SK-N-SH (cell line): ENCODE measurements at regions not wholly inside any gene's neighbourhood (a gene's known extent, or its start where the extent isn't known, plus 50 kb on each side); places are given as distances from the start of the nearest gene placed in this dataset.

Experiments used
- CTCF ChIA-PET: fragments of 300-600, 350-600 bp; formaldehyde crosslinking; extraction: SDS; loops from one replicate; lab custom pipeline; 2021; lab: Yijun Ruan, JAX
- POLR2A ChIA-PET: fragments of 350-600 bp; sonication (Branson Sonifier 250); formaldehyde crosslinking; extraction: SDS; loops from one replicate; lab custom pipeline; 2020; ENCODE audit warnings: antibody characterized with exemption, inconsistent platforms; lab: Yijun Ruan, JAX
- DNase-seq: peaks from one replicate; pipeline ENCODE4 v3.0.0; 2012
- H2AFZ ChIP-seq: fragments of 200-600 bp; sonication (generic); 2 replicates; pipeline ENCODE4 v1.8.1; 2016; ENCODE audit warnings: antibody characterized with exemption, mild to moderate bottlenecking, low read depth
- H3F3A ChIP-seq: fragments of 200-600 bp; sonication (generic); replicated peaks from 2 replicates; pipeline ENCODE3; 2016; ENCODE audit warnings: antibody characterized with exemption, mild to moderate bottlenecking; ENCODE audit not compliant: insufficient read depth
- H3K27ac ChIP-seq, 2 experiments: fragments of 200-500 bp in 1 of 2; fragments of 200-600 bp in 1 of 2; sonication (Bioruptor generic) in 1 of 2; sonication (generic), shearing (Covaris generic) in 1 of 2; 2 replicates each; pipeline versions ENCODE4 v1.5.1 to v1.6.1; 2014 to 2016; ENCODE audit warnings: low read depth in 2 of 2, inconsistent platforms in 1 of 2, low read length in 1 of 2, mild to moderate bottlenecking in 1 of 2, mixed read lengths in 1 of 2
- H3K27me3 ChIP-seq: fragments of 200-600 bp; sonication (generic), shearing (Covaris generic); 2 replicates; pipeline ENCODE4 v1.6.1; 2016; ENCODE audit warnings: mixed run types; ENCODE audit not compliant: insufficient read depth
- H3K36me3 ChIP-seq, 2 experiments: fragments of 200-500 bp in 1 of 2; fragments of 200-600 bp in 1 of 2; sonication (Bioruptor generic) in 1 of 2; sonication (generic) in 1 of 2; replicated peaks in 1 of 2; 2 replicates each; pipeline versions ENCODE3 to v1.5.1; 2014 to 2016; ENCODE audit warnings: low read length in 1 of 2, mild to moderate bottlenecking in 1 of 2; ENCODE audit not compliant: insufficient read depth in 2 of 2, control insufficient read depth in 1 of 2
- H3K4me1 ChIP-seq, 2 experiments: fragments of 200-500 bp in 1 of 2; fragments of 200-600 bp in 1 of 2; sonication (Bioruptor generic) in 1 of 2; sonication (generic), shearing (Covaris generic) in 1 of 2; 2 replicates each; pipeline versions ENCODE4 v1.5.1 to v1.6.1; 2014 to 2016; ENCODE audit warnings: low read depth in 1 of 2, low read length in 1 of 2, mixed run types in 1 of 2; ENCODE audit not compliant: insufficient read depth in 2 of 2, control insufficient read depth in 1 of 2
- H3K4me2 ChIP-seq: fragments of 200-600 bp; sonication (generic), shearing (Covaris generic); 2 replicates; pipeline ENCODE4 v1.6.1; 2017; ENCODE audit warnings: mixed run types
- H3K4me3 ChIP-seq, 2 experiments: fragments of 200-500 bp in 1 of 2; fragments of 200-600 bp in 1 of 2; sonication (Bioruptor generic) in 1 of 2; sonication (generic), shearing (Covaris generic) in 1 of 2; 2 replicates each; pipeline versions ENCODE4 v1.5.1 to v1.8.1; 2014 to 2016; ENCODE audit warnings: low read depth in 2 of 2, inconsistent platforms in 1 of 2, low read length in 1 of 2, mild to moderate bottlenecking in 1 of 2, mixed read lengths in 1 of 2, moderate library complexity in 1 of 2
- H3K79me2 ChIP-seq: fragments of 200-600 bp; sonication (generic); 2 replicates; pipeline ENCODE4 v1.8.1; 2017; ENCODE audit warnings: mild to moderate bottlenecking; ENCODE audit not compliant: insufficient read depth
- H3K9ac ChIP-seq: fragments of 200-600 bp; sonication (generic); 2 replicates; pipeline ENCODE4 v1.6.1; 2017; ENCODE audit warnings: mixed run types
- H3K9me2 ChIP-seq: fragments of 200-600 bp; sonication (generic); 2 replicates; pipeline ENCODE4 v1.6.1; 2017; ENCODE audit warnings: mixed run types
- H3K9me3 ChIP-seq: fragments of 200-600 bp; sonication (generic); 2 replicates; pipeline ENCODE4 v1.6.1; 2017; ENCODE audit warnings: mixed run types, mild to moderate bottlenecking, moderate library complexity
- H4K20me1 ChIP-seq: fragments of 200-600 bp; sonication (generic); 2 replicates; pipeline ENCODE4 v1.6.1; 2017; ENCODE audit warnings: mild to moderate bottlenecking, mixed run types; ENCODE audit not compliant: insufficient read depth
- ELF1 ChIP-seq: IDR thresholded peaks from 2 replicates; pipeline ENCODE4 v1.4.0; 2012
- EP300 ChIP-seq, 2 experiments: IDR thresholded peaks; 2 replicates each; pipeline versions ENCODE4 v1.4.0 to v1.6.1; 2012; ENCODE audit warnings: borderline replicate concordance in 1 of 2, low read depth in 1 of 2, low read length in 1 of 2
- FOSL2 ChIP-seq: IDR thresholded peaks from 2 replicates; pipeline ENCODE4 v1.4.0; 2012; ENCODE audit warnings: low read depth, mild to moderate bottlenecking, moderate library complexity, borderline replicate concordance
- FOXJ3 ChIP-seq: sonication (generic); formaldehyde crosslinking; IDR thresholded peaks from 2 replicates; pipeline ENCODE4 v1.5.1; 2020; ENCODE audit warnings: mild to moderate bottlenecking, missing genetic modification reagents
- FOXM1 ChIP-seq: IDR thresholded peaks from 2 replicates; pipeline ENCODE4 v1.4.0; 2012; ENCODE audit warnings: low read depth, mild to moderate bottlenecking
- GATA2 ChIP-seq: sonication (generic); formaldehyde crosslinking; IDR thresholded peaks from 2 replicates; pipeline ENCODE4 v1.5.0; 2020; ENCODE audit warnings: mild to moderate bottlenecking, missing genetic modification reagents
- JUND ChIP-seq: IDR thresholded peaks from 2 replicates; pipeline ENCODE4 v1.4.0; 2012
- MAX ChIP-seq: IDR thresholded peaks from 2 replicates; pipeline ENCODE4 v1.4.0; 2012; ENCODE audit warnings: low read depth
- MEF2A ChIP-seq: IDR thresholded peaks from 2 replicates; pipeline ENCODE4 v1.4.0; 2012; ENCODE audit warnings: low read depth, borderline replicate concordance
- PBX3 ChIP-seq: IDR thresholded peaks from 2 replicates; pipeline ENCODE4; 2012
- POLR2AphosphoS5 ChIP-seq: IDR thresholded peaks from 2 replicates; pipeline ENCODE4 v1.6.1; 2012; ENCODE audit warnings: low read depth, low read length
- RAD21 ChIP-seq: IDR thresholded peaks from 2 replicates; pipeline ENCODE4 v1.6.1; 2012; ENCODE audit warnings: mild to moderate bottlenecking, low read length
- RCOR1 ChIP-seq: fragments of 150-350 bp; IDR thresholded peaks from 2 replicates; pipeline ENCODE4 v1.6.1; 2017; ENCODE audit warnings: antibody characterized with exemption, low read length
- RFX5 ChIP-seq: IDR thresholded peaks from 2 replicates; pipeline ENCODE4 v1.6.1; 2012; ENCODE audit warnings: mild to moderate bottlenecking, improper control_type of control experiment, low read length
- SMC3 ChIP-seq: IDR thresholded peaks from 2 replicates; pipeline ENCODE4 v1.6.1; 2012; ENCODE audit warnings: low read depth, low read length, improper control_type of control experiment
- TAF1 ChIP-seq: IDR thresholded peaks from 2 replicates; pipeline ENCODE4 v1.6.1; 2012; ENCODE audit warnings: low read depth, mild to moderate bottlenecking, low read length, moderate library complexity, borderline replicate concordance
- TCF12 ChIP-seq: IDR thresholded peaks from 2 replicates; pipeline ENCODE4 v1.4.0; 2012
- WGBS: methylation state at CpG from one replicate; pipeline ENCODE4 v1.1.6; 2017; ENCODE audit warnings: low lambda C conversion rate; 5-methylcytosine and 5-hydroxymethylcytosine counted together
- TF ChIP-seq, protein P1 (sequence below): fragments of 150-350 bp; IDR thresholded peaks from 2 replicates; pipeline ENCODE4 v1.6.1; 2017; ENCODE audit warnings: antibody characterized with exemption, low read length, low read depth, borderline replicate concordance
- TF ChIP-seq, protein P2 (sequence below): IDR thresholded peaks from 2 replicates; pipeline ENCODE4 v1.6.1; 2012; ENCODE audit warnings: mild to moderate bottlenecking, low read depth, low read length, moderate library complexity
- TF ChIP-seq, protein P3 (sequence below): IDR thresholded peaks from 2 replicates; pipeline ENCODE4 v1.4.0; 2012; ENCODE audit warnings: low read depth, borderline replicate concordance
- TF ChIP-seq, protein P4 (sequence below): fragments of 150-350 bp; IDR thresholded peaks from 2 replicates; pipeline ENCODE4 v1.6.1; 2016; ENCODE audit warnings: mild to moderate bottlenecking, low read depth, low read length

GRCh38 chr2:228828397-228828796 lies 442.7 kb downstream of the PID1 start:
- Histone ChIP-seq H3K4me2 (no peak overlapping the region), H2AFZ (no peak overlapping the region), H3K27me3 (no peaks in the 10 kb centered on the region), H3K4me3 (no peak overlapping the region), H3K79me2 (no peaks in the 10 kb centered on the region), H3K9me3 (no peaks in the 10 kb centered on the region), H3K36me3 (no peaks in the 10 kb centered on the region), H3K9me2 (no peaks in the 10 kb centered on the region), H4K20me1 (no peaks in the 10 kb centered on the region)
- CTCF ChIA-PET, result no interaction called here
- DNase-seq, result no peak
- no peak for TF ChIP-seq RAD21
- TF ChIP-seq FOXJ3 (CRISPR knock-in tag), result no peak
- TF ChIP-seq GATA2 (CRISPR knock-in tag), result no peak
- no peak for TF ChIP-seq FOSL2
- TF ChIP-seq MEF2A, result no peak
- TF ChIP-seq MAX, result no peak
- no peak for TF ChIP-seq RCOR1
- TF ChIP-seq TAF1, result no peak
- no peak for TF ChIP-seq JUND
- TF ChIP-seq EP300 (IDR thresholded peaks at IDR 0.05; ENCODE audit: borderline replicate concordance in 1 of 2, low read depth in 1 of 2, low read length in 1 of 2), result no peak
- TF ChIP-seq, protein P1, sequence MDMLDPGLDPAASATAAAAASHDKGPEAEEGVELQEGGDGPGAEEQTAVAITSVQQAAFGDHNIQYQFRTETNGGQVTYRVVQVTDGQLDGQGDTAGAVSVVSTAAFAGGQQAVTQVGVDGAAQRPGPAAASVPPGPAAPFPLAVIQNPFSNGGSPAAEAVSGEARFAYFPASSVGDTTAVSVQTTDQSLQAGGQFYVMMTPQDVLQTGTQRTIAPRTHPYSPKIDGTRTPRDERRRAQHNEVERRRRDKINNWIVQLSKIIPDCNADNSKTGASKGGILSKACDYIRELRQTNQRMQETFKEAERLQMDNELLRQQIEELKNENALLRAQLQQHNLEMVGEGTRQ, result no peak
- no peak for TF ChIP-seq POLR2AphosphoS5
- TF ChIP-seq FOXM1, result no peak
- no peak for TF ChIP-seq ELF1
- no peak for TF ChIP-seq RFX5
- TF ChIP-seq, all 33 proteins: peak for 0
- H3F3A ChIP-seq, result no peaks in the 10 kb centered on the region
- H3K9ac ChIP-seq, result no peak overlapping the region
- H3K27ac ChIP-seq, result no peak overlapping the region
- 28% methylated on average over 2 of the region's 2 CpGs for WGBS
- peaks cover 0 to 4% of the 10 kb centered on the region in 2 experiments; a peak in 1 of 4 replicates for H3K4me1 ChIP-seq
- POLR2A ChIA-PET, result no interaction called here

- POLR2A ChIA-PET, result no interaction called here
- Histone ChIP-seq H3K27me3 (no peaks in the 10 kb centered on the region), H3K79me2 (no peaks in the 10 kb centered on the region), H3K9me2 (no peaks in the 10 kb centered on the region), H3K9ac (no peak overlapping the region), H2AFZ (no peak overlapping the region), H3K36me3 (no peaks in the 10 kb centered on the region), H3K4me2 (no peak overlapping the region), H3K27ac (peak overlapping the region in 1 of 2 experiments; percentile 75; a peak in 2 of 4 replicates), H4K20me1 (no peaks in the 10 kb centered on the region), H3K4me3 (no peak overlapping the region), H3K4me1 (peaks cover 0 to 4% of the 10 kb centered on the region in 2 experiments; a peak in 1 of 4 replicates), H3F3A (no peaks in the 10 kb centered on the region), H3K9me3 (no peaks in the 10 kb centered on the region)
- WGBS, result 15% methylated on average over 4 of the region's 4 CpGs
- peak; percentile 33 for DNase-seq
- CTCF ChIA-PET, result no interaction called here
- TF ChIP-seq, protein P2, sequence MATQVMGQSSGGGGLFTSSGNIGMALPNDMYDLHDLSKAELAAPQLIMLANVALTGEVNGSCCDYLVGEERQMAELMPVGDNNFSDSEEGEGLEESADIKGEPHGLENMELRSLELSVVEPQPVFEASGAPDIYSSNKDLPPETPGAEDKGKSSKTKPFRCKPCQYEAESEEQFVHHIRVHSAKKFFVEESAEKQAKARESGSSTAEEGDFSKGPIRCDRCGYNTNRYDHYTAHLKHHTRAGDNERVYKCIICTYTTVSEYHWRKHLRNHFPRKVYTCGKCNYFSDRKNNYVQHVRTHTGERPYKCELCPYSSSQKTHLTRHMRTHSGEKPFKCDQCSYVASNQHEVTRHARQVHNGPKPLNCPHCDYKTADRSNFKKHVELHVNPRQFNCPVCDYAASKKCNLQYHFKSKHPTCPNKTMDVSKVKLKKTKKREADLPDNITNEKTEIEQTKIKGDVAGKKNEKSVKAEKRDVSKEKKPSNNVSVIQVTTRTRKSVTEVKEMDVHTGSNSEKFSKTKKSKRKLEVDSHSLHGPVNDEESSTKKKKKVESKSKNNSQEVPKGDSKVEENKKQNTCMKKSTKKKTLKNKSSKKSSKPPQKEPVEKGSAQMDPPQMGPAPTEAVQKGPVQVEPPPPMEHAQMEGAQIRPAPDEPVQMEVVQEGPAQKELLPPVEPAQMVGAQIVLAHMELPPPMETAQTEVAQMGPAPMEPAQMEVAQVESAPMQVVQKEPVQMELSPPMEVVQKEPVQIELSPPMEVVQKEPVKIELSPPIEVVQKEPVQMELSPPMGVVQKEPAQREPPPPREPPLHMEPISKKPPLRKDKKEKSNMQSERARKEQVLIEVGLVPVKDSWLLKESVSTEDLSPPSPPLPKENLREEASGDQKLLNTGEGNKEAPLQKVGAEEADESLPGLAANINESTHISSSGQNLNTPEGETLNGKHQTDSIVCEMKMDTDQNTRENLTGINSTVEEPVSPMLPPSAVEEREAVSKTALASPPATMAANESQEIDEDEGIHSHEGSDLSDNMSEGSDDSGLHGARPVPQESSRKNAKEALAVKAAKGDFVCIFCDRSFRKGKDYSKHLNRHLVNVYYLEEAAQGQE, result no peak
- TF ChIP-seq, protein P3, sequence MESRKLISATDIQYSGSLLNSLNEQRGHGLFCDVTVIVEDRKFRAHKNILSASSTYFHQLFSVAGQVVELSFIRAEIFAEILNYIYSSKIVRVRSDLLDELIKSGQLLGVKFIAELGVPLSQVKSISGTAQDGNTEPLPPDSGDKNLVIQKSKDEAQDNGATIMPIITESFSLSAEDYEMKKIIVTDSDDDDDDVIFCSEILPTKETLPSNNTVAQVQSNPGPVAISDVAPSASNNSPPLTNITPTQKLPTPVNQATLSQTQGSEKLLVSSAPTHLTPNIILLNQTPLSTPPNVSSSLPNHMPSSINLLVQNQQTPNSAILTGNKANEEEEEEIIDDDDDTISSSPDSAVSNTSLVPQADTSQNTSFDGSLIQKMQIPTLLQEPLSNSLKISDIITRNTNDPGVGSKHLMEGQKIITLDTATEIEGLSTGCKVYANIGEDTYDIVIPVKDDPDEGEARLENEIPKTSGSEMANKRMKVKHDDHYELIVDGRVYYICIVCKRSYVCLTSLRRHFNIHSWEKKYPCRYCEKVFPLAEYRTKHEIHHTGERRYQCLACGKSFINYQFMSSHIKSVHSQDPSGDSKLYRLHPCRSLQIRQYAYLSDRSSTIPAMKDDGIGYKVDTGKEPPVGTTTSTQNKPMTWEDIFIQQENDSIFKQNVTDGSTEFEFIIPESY, result no peak
- TF ChIP-seq FOXM1 (no peak), PBX3 (no peak), SMC3 (no peak), TCF12 (no peak)
- TF ChIP-seq, protein P4, sequence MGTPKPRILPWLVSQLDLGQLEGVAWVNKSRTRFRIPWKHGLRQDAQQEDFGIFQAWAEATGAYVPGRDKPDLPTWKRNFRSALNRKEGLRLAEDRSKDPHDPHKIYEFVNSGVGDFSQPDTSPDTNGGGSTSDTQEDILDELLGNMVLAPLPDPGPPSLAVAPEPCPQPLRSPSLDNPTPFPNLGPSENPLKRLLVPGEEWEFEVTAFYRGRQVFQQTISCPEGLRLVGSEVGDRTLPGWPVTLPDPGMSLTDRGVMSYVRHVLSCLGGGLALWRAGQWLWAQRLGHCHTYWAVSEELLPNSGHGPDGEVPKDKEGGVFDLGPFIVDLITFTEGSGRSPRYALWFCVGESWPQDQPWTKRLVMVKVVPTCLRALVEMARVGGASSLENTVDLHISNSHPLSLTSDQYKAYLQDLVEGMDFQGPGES, result no peak
Observed at GRCh38 chr2:228827056-228827700, 443.9 kb downstream of the PID1 start.
